Tibial nerve (tissue), 4 donors: ENCODE measurements at regions not wholly inside any gene's neighbourhood (a gene's known extent, or its start where the extent isn't known, plus 50 kb on each side); places are given as distances from the start of the nearest gene placed in this dataset.

Experiments used
- EP300 ChIP-seq, 2 donors: sonication (generic); formaldehyde crosslinking; IDR thresholded peaks; one replicate each; pipeline ENCODE4 v1.6.1; 2017; ENCODE audit warnings: antibody characterized with exemption in 2 of 2, mild to moderate bottlenecking in 1 of 2
- POLR2A ChIP-seq, 2 donors: fragments of 450-650 bp; IDR thresholded peaks; one replicate each; pipeline ENCODE4 v1.6.1; 2017; ENCODE audit warnings: antibody characterized with exemption in 2 of 2, mild to moderate bottlenecking in 2 of 2, moderate library complexity in 2 of 2
- TF ChIP-seq, protein P1 (sequence below), 5 experiments: fragments of 200-600 bp in 3 of 5; fragments of 450-650 bp in 2 of 5; sonication (generic) in 3 of 5; IDR thresholded peaks; one replicate each; pipeline ENCODE4 v1.5.1; 2016 to 2019; ENCODE audit warnings: antibody characterized with exemption in 5 of 5, mild to moderate bottlenecking in 3 of 5, moderate library complexity in 2 of 5

DNA sequence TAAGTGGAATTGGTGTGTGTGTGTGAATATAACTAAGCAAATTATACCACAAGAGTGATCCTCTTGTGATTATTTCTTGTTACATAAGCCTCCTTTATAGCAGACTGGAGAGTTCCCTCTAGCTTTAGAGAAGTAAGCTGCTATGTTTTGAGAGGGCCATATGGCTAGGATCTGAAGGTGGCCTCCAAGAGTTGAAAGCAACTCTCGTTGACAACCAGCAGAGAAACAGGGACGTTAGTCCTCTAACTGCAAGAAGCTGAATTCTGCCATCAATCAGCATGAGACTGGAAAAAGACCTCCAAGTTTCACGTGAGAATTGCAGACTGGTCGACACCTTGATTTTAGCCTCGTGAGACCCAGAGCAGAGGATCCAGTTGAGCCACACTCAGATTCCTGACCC lies 278.5 kb upstream of the ZNF717 start:
- TF ChIP-seq, protein P1, sequence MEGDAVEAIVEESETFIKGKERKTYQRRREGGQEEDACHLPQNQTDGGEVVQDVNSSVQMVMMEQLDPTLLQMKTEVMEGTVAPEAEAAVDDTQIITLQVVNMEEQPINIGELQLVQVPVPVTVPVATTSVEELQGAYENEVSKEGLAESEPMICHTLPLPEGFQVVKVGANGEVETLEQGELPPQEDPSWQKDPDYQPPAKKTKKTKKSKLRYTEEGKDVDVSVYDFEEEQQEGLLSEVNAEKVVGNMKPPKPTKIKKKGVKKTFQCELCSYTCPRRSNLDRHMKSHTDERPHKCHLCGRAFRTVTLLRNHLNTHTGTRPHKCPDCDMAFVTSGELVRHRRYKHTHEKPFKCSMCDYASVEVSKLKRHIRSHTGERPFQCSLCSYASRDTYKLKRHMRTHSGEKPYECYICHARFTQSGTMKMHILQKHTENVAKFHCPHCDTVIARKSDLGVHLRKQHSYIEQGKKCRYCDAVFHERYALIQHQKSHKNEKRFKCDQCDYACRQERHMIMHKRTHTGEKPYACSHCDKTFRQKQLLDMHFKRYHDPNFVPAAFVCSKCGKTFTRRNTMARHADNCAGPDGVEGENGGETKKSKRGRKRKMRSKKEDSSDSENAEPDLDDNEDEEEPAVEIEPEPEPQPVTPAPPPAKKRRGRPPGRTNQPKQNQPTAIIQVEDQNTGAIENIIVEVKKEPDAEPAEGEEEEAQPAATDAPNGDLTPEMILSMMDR (IDR thresholded peaks at IDR 0.05) = no peak
- no peak for TF ChIP-seq POLR2A (IDR thresholded peaks at IDR 0.05)
- no peak for TF ChIP-seq EP300 (IDR thresholded peaks at IDR 0.05)
